Natural killer cell (primary cell): ENCODE measurements at regions not wholly inside any gene's neighbourhood (a gene's known extent, or its start where the extent isn't known, plus 50 kb on each side); places are given as distances from the start of the nearest gene placed in this dataset.

Experiments
- ATAC-seq, 3 donors: fragments of 150-1000 bp in 2 of 3; fragments of 200-7000 bp in 1 of 3; cut with Tn5 transposase; 1 replicate in 1 of 3; 2 replicates in 2 of 3; pipeline ENCODE4 v1.10.0; 2021; ENCODE audit warnings: mild to moderate bottlenecking in 2 of 3, moderate library complexity in 2 of 3
- DNase-seq, 2 donors: peaks; one replicate each; pipeline versions ENCODE4 v3.0.0 to v3.0.0-alpha.2; 2013 to 2021; ENCODE audit warnings: mixed read lengths in 1 of 2
- H3K27ac ChIP-seq: one replicate; pipeline ENCODE4 v1.5.1; 2013; ENCODE audit warnings: mild to moderate bottlenecking, low read length
- H3K27me3 ChIP-seq: one replicate; pipeline ENCODE4 v1.6.1; 2013; ENCODE audit warnings: low read length; ENCODE audit not compliant: control insufficient read depth, insufficient read depth
- H3K36me3 ChIP-seq: one replicate; pipeline ENCODE4 v1.6.1; 2013; ENCODE audit warnings: low read length; ENCODE audit not compliant: control insufficient read depth, insufficient read depth
- H3K4me1 ChIP-seq: one replicate; pipeline ENCODE4 v1.6.1; 2013; ENCODE audit warnings: low read length; ENCODE audit not compliant: control insufficient read depth, insufficient read depth
- H3K4me3 ChIP-seq: one replicate; pipeline ENCODE4 v1.5.1; 2013; ENCODE audit warnings: low read length
- H3K9me3 ChIP-seq: one replicate; pipeline ENCODE4 v1.6.1; 2013; ENCODE audit warnings: low read length; ENCODE audit not compliant: control insufficient read depth, insufficient read depth
- H3K27ac Mint-ChIP-seq, 2 donors: one replicate each; pipeline ENCODE4 v1.8.0; 2022; ENCODE audit warnings: mild to moderate bottlenecking in 2 of 2, mixed read lengths in 2 of 2, moderate library complexity in 1 of 2
- H3K27me3 Mint-ChIP-seq, 2 donors: one replicate each; pipeline ENCODE4 v1.8.0; 2022; ENCODE audit warnings: low read depth in 2 of 2, mixed read lengths in 2 of 2
- H3K36me3 Mint-ChIP-seq: one replicate; pipeline ENCODE4 v1.8.0; 2022; ENCODE audit warnings: mixed read lengths
- H3K4me1 Mint-ChIP-seq, 2 donors: one replicate each; pipeline ENCODE4 v1.8.0; 2022; ENCODE audit warnings: mixed read lengths in 2 of 2
- H3K4me3 Mint-ChIP-seq: one replicate; pipeline ENCODE4 v1.8.0; 2022; ENCODE audit warnings: mild to moderate bottlenecking, moderate library complexity, mixed read lengths
- H3K9me3 Mint-ChIP-seq, 2 donors: one replicate each; pipeline ENCODE4 v1.8.0; 2022; ENCODE audit warnings: mixed read lengths in 2 of 2
- WGBS: methylation state at CpG from one replicate; pipeline ENCODE4 v1.1.7; 2013; ENCODE audit warnings: missing lambda C conversion rate; ENCODE audit not compliant: insufficient coverage; 5-methylcytosine and 5-hydroxymethylcytosine counted together
- intact Hi-C: fragments of 100-400 bp; cut with micrococcal nuclease; formaldehyde crosslinking; loops from one replicate; pipeline ENCODE4 v1.14.2; 2022
- TF ChIP-seq, protein P1 (sequence below): fragments of 200-600 bp; IDR thresholded peaks from one replicate; pipeline ENCODE4 v1.8.0; 2022; ENCODE audit warnings: antibody characterized with exemption

- Mint-ChIP-seq H3K4me1 (no peaks in the 10 kb centered on the region), H3K27ac (no peak overlapping the region), H3K27me3 (peaks cover 19 to 22% of the 10 kb centered on the region in 2 donors), H3K4me3 (no peak overlapping the region), H3K9me3 (no peaks in the 10 kb centered on the region), H3K36me3 (no peaks in the 10 kb centered on the region)
- Histone ChIP-seq H3K36me3 (no peaks in the 10 kb centered on the region), H3K4me3 (no peak overlapping the region), H3K27me3 (no peaks in the 10 kb centered on the region), H3K27ac (no peak overlapping the region), H3K9me3 (no peaks in the 10 kb centered on the region), H3K4me1 (no peaks in the 10 kb centered on the region)
- TF ChIP-seq, protein P1, sequence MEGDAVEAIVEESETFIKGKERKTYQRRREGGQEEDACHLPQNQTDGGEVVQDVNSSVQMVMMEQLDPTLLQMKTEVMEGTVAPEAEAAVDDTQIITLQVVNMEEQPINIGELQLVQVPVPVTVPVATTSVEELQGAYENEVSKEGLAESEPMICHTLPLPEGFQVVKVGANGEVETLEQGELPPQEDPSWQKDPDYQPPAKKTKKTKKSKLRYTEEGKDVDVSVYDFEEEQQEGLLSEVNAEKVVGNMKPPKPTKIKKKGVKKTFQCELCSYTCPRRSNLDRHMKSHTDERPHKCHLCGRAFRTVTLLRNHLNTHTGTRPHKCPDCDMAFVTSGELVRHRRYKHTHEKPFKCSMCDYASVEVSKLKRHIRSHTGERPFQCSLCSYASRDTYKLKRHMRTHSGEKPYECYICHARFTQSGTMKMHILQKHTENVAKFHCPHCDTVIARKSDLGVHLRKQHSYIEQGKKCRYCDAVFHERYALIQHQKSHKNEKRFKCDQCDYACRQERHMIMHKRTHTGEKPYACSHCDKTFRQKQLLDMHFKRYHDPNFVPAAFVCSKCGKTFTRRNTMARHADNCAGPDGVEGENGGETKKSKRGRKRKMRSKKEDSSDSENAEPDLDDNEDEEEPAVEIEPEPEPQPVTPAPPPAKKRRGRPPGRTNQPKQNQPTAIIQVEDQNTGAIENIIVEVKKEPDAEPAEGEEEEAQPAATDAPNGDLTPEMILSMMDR, result no peak
- ATAC-seq (no peak), DNase-seq (no peak)
- WGBS, result 94% methylated on average over 3 of the region's 3 CpGs
- intact Hi-C loops, result no loop called here
These were observed 102.4 kb upstream of the TSPAN2 start for GRCh38 chr1:115191691-115192090.

DNA sequence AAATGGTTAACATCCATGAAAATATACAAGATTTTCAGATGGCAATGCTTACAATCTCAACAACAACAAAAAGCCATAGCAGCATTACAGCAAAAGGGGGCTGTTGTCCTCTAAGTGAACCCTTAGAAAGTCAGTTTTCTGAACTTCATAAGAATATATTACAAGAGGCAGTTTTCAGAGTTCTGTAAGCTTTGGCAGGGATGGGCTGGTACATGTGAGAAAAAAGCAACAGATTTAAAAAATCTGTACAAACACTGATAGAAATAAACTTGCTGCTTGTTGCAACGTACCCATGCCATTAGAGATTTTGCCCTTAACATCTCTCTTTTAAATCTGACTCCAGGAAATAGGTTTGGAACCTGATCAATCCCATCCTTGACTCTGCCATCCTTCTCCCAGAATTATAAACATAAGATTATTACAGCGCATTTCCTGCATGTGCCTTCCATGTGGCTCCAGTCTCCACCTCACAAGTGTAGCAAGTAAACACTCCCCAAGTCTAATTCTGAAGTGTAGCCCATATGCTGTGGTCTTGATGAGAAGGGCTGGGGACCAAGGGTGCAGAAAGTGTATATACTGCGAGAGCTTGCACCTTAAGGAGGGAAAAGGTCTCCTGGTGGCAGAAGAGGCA is 101.4 kb upstream of the TSPAN2 start:
- no peaks in the 10 kb centered on the region for H3K36me3 Mint-ChIP-seq
- no peak for ATAC-seq
- no peak overlapping the region for H3K4me3 ChIP-seq
- H3K4me3 Mint-ChIP-seq, result no peak overlapping the region
- H3K9me3 Mint-ChIP-seq, result no peaks in the 10 kb centered on the region
- intact Hi-C loops, result no loop called here
- 92% methylated on average over 3 of the region's 3 CpGs for WGBS
- TF ChIP-seq, protein P1, result no peak
- no peak for DNase-seq
- no peaks in the 10 kb centered on the region for H3K9me3 ChIP-seq
- no peaks in the 10 kb centered on the region for H3K36me3 ChIP-seq
- H3K27ac Mint-ChIP-seq, result no peak overlapping the region
- H3K4me1 ChIP-seq, result no peaks in the 10 kb centered on the region
- H3K27me3 ChIP-seq, result no peaks in the 10 kb centered on the region
- peaks cover 19 to 22% of the 10 kb centered on the region in 2 donors for H3K27me3 Mint-ChIP-seq
- H3K27ac ChIP-seq, result no peak overlapping the region
- no peaks in the 10 kb centered on the region for H3K4me1 Mint-ChIP-seq

GRCh38 chr1:115189814-115190539 is 100.7 kb upstream of the TSPAN2 start:
- H3K4me3 ChIP-seq, result no peak overlapping the region
- Mint-ChIP-seq H3K4me3 (no peak overlapping the region), H3K27ac (no peak overlapping the region), H3K36me3 (no peaks in the 10 kb centered on the region), H3K4me1 (no peaks in the 10 kb centered on the region), H3K9me3 (no peaks in the 10 kb centered on the region), H3K27me3 (peaks cover 19 to 22% of the 10 kb centered on the region in 2 donors)
- no peak for ATAC-seq
- no peaks in the 10 kb centered on the region for H3K9me3 ChIP-seq
- intact Hi-C loops, result no loop called here
- no peaks in the 10 kb centered on the region for H3K4me1 ChIP-seq
- H3K27me3 ChIP-seq, result no peaks in the 10 kb centered on the region
- DNase-seq, result no peak
- 61% methylated on average over 5 of the region's 5 CpGs for WGBS
- H3K27ac ChIP-seq, result no peak overlapping the region
- TF ChIP-seq, protein P1, result no peak
- H3K36me3 ChIP-seq, result no peaks in the 10 kb centered on the region
